M059J (cell line): ENCODE measurements at regions not wholly inside any gene's neighbourhood (a gene's known extent, or its start where the extent isn't known, plus 50 kb on each side); places are given as distances from the start of the nearest gene placed in this dataset.
A peak's percentile ranks its signal among the peaks of the same experiment; 100 is the strongest.

Source experiments
- DNase-seq: peaks from one replicate; pipeline ENCODE4 v3.0.0-alpha.2; 2012; ENCODE audit warnings: low read depth

DNA sequence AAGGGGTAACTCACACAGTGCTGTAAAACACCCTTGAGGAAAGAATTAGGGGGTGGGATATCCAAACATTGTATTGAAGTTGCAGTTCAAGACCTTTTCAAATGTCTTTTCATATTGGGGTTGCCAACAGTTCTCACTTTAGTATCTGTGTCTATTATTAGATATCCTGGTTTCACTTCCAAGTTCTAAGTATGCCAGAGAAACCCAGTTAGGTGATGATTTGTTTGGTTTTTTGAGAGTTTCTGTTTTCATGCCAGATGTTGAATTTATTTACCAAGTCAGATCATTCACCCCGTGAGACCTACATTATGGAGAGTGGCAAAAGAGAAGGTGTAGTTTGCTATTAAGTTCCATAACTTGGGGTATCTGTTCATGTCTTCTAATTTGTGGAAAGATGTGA is 64.5 kb downstream of the C9orf152 start:
- no peak for DNase-seq

DNA sequence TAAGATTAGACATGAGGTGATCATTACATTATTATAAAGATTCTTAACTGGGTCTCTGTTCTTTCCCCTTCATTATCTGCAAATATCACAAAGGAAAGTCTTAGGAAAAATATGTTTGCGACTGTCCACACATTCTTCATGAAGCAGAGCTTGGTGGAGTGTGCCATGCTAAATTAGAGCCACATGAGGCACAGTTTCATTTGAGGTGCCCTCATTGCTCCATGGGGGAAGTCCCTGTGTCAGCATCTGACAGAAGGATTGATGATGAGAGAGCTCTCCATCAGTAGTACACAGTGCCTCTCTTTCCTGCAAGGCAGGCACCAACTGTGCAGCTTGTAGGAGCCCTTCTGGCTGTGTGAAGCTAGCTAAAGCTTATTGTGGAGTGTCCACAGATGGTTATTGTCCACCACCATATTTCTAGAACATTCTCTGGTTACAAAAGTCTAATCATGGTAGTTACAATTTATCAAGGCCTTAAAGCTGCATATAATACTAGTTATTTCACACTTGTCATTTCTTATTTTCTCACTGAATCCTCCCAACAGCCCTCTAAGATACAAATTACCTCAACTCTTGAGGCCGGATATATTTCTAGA is 63.9 kb downstream of the C9orf152 start:
- DNase-seq: no peak

DNA sequence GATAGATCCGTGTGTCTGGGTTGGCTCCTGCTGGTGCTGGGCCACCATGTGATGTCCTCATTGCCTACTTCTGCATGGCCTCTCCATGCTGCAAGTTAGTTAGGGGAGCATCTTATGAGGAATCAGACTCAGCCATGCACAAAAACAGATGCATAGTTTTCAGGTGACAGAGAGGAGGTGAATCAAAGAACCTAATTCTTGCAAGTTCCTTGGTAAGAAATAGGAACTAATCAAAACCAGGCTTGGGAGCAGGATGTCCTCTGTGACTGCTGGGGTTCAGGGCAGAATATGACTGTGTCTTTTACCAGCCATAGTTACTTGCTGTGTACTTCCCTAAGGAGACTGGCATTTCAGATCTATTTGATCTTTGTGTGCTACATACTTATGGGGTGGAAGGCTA is 61.6 kb downstream of the C9orf152 start:
- DNase-seq: peak; percentile 48

DNA sequence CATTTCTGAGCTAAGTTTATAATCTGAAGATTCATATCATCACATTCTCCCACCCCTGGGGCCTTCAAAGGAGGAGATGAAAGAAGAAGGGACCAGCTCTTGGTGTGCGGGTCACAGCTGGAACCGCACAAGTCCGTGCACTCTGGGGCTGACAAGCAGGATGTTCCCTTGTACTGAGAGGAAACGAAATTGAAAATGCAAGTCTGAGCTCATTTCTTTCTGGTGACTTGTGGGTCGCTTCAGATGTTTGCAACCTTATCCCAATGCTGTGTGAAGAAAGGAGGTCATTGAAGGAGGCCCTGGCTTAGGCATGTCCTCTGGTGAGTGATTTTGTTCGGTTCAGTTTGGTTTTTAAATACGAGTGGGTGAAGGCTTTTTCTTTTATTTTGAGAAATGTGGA is 59.6 kb downstream of the C9orf152 start:
- no peak for DNase-seq

DNA sequence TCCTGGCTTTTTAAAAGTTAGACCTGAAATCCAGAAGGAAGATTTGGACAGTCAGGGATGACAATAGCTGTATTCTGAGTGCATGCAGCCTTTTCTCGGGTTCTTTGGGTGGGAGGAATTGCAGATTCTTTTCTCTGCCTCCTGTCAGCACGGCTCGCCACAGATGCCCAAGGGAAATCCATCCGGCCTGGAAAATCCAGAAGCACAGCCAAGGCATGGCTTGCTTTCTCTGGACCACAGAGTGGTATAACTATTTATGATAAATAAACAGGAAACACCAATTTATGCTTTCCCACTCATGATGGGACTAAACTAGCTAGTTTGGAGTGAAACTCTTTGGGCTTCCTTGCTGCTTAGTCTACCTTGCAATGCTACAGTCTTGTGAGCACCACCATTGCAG is 59.1 kb downstream of the C9orf152 start:
- DNase-seq: no peak
